Endothelial cell of umbilical vein (primary cell): ENCODE measurements at regions not wholly inside any gene's neighbourhood (a gene's known extent, or its start where the extent isn't known, plus 50 kb on each side); places are given as distances from the start of the nearest gene placed in this dataset.

Experiments
- BruUV-seq: library from RNA; stranded (reverse); fragments of 400-500 nt; replicated peaks from 2 replicates; lab custom pipeline; 2021; lab: Mats Ljungman, UMichigan
- CTCF ChIA-PET: fragments of 300-600, 350-600 bp; sonication (Branson Sonifier 250); formaldehyde crosslinking; loops from one replicate; lab custom pipeline; 2021; ENCODE audit warnings: antibody characterized with exemption, inconsistent platforms; lab: Charles Lee
- POLR2A ChIA-PET: fragments of 300-600, 350-600 bp; sonication (Branson Sonifier 250); formaldehyde crosslinking; loops from one replicate; lab custom pipeline; 2021; ENCODE audit warnings: antibody characterized with exemption, inconsistent platforms; lab: Charles Lee
- DNase-seq: peaks from one replicate; pipeline ENCODE4 v3.0.0-alpha.2; 2011; ENCODE audit warnings: low read depth, low spot score
- FAIRE-seq: peaks from 2 replicates; lab custom pipeline; 2011; peaks lifted over from hg19 to GRCh38; lab: Jason Lieb, UNC
- H2AFZ ChIP-seq: 2 replicates; pipeline ENCODE4 v1.6.0; 2012; ENCODE audit warnings: low read depth, low read length, control low read depth, inconsistent platforms
- H3K27ac ChIP-seq: 2 replicates; pipeline ENCODE4 v1.5.1; 2011; ENCODE audit warnings: low read depth, mild to moderate bottlenecking, control low read depth, low read length, moderate library complexity; ENCODE audit not compliant: insufficient read depth
- H3K27me3 ChIP-seq, 2 experiments: 2 replicates each; pipeline versions ENCODE4 v1.6.0 to v1.6.1; 2011; ENCODE audit warnings: low read length in 2 of 2, mixed read lengths in 1 of 2; ENCODE audit not compliant: control insufficient read depth in 2 of 2, insufficient read depth in 2 of 2
- H3K36me3 ChIP-seq, 2 experiments: 2 replicates in 1 of 2; 3 replicates in 1 of 2; pipeline ENCODE4 v1.5.1; 2011; ENCODE audit warnings: low read length in 2 of 2, mild to moderate bottlenecking in 1 of 2, moderate library complexity in 1 of 2; ENCODE audit not compliant: control insufficient read depth in 2 of 2, insufficient read depth in 2 of 2; ENCODE audit errors: extremely low read depth in 1 of 2
- H3K4me1 ChIP-seq: 3 replicates; pipeline ENCODE4 v1.5.1; 2011; ENCODE audit warnings: mild to moderate bottlenecking, low read length; ENCODE audit not compliant: control insufficient read depth, insufficient read depth; ENCODE audit errors: extremely low read depth
- H3K4me2 ChIP-seq: 2 replicates; pipeline ENCODE4 v1.6.1; 2011; ENCODE audit warnings: low read length, control low read depth, mixed read lengths; ENCODE audit not compliant: insufficient read depth
- H3K4me3 ChIP-seq, 3 experiments: fragments of 200-600 bp in 1 of 3; sonication (generic), shearing (Covaris generic) in 1 of 3; replicated peaks in 1 of 3; 2 replicates each; pipeline ENCODE4 v1.5.1; 2011 to 2016; ENCODE audit warnings: control low read depth in 3 of 3, low read length in 3 of 3, mild to moderate bottlenecking in 2 of 3, inconsistent platforms in 1 of 3, low read depth in 1 of 3, moderate library complexity in 1 of 3; ENCODE audit not compliant: insufficient read depth in 1 of 3
- H3K79me2 ChIP-seq: 2 replicates; pipeline ENCODE4 v1.6.0; 2012; ENCODE audit warnings: low read length, inconsistent platforms; ENCODE audit not compliant: control insufficient read depth, insufficient read depth
- H3K9ac ChIP-seq: replicated peaks from 2 replicates; pipeline ENCODE3; 2011; ENCODE audit warnings: low read length, control low read depth; ENCODE audit not compliant: insufficient read depth; ENCODE audit errors: extremely low read depth
- H3K9me1 ChIP-seq: replicated peaks from 3 replicates; pipeline ENCODE4 v1.6.0; 2011; ENCODE audit warnings: mild to moderate bottlenecking, low read length; ENCODE audit not compliant: control insufficient read depth, insufficient read depth; ENCODE audit errors: extremely low read depth
- H3K9me3 ChIP-seq: replicated peaks from 2 replicates; pipeline ENCODE4 v1.5.1; 2012; ENCODE audit warnings: low read length, inconsistent platforms; ENCODE audit not compliant: control insufficient read depth, insufficient read depth
- H4K20me1 ChIP-seq: replicated peaks from 2 replicates; pipeline ENCODE3; 2011; ENCODE audit warnings: mild to moderate bottlenecking, low read length; ENCODE audit not compliant: control insufficient read depth, insufficient read depth; ENCODE audit errors: extremely low read depth
- EZH2 ChIP-seq: IDR thresholded peaks from 2 replicates; pipeline ENCODE4 v1.6.1; 2012; ENCODE audit warnings: borderline replicate concordance, low read depth, mild to moderate bottlenecking, moderate library complexity, low read length, inconsistent platforms; ENCODE audit not compliant: severe bottlenecking
- FOS ChIP-seq: IDR thresholded peaks from 2 replicates; pipeline ENCODE4 v1.6.1; 2011; ENCODE audit warnings: mild to moderate bottlenecking, low read length, moderate library complexity, borderline replicate concordance; ENCODE audit not compliant: insufficient read depth
- GATA2 ChIP-seq: IDR thresholded peaks from 2 replicates; pipeline ENCODE4 v1.7.0; 2011; ENCODE audit warnings: low read depth, mild to moderate bottlenecking, moderate library complexity, mixed read lengths, low read length; ENCODE audit not compliant: insufficient read length, insufficient read depth
- JUN ChIP-seq: IDR thresholded peaks from 2 replicates; pipeline ENCODE4 v1.6.1; 2011; ENCODE audit warnings: borderline replicate concordance, low read depth; ENCODE audit not compliant: insufficient read length, insufficient read depth
- MYC ChIP-seq: IDR thresholded peaks from one replicate; pipeline ENCODE4 v1.6.1; 2011; ENCODE audit warnings: mild to moderate bottlenecking, low read depth, low read length
- POLR2A ChIP-seq: IDR thresholded peaks from 2 replicates; pipeline ENCODE4 v1.6.1; 2012; ENCODE audit warnings: low read depth, mild to moderate bottlenecking, control low read depth, low read length
- POLR2AphosphoS5 ChIP-seq: IDR thresholded peaks from 2 replicates; pipeline ENCODE4 v1.6.1; 2012; ENCODE audit warnings: low read depth, mild to moderate bottlenecking, control low read depth, low read length, moderate library complexity; ENCODE audit not compliant: insufficient read depth
- dilution Hi-C: fragments of 300-500 bp; cut with MboI; formaldehyde crosslinking; loops from one replicate; pipeline ENCODE4 v1.15.0; 2019; ENCODE audit warnings: low sequenced_read_pairs; ENCODE audit not compliant: extremely low pct_ligation_motif_present
- intact Hi-C: fragments of 100-400 bp; cut with micrococcal nuclease; formaldehyde crosslinking; loops from one replicate; pipeline ENCODE4 v1.10.0; 2022
- TF ChIP-seq, protein P1 (sequence below), 2 donors: IDR thresholded peaks; 1 replicate in 1 of 2; 2 replicates in 1 of 2; pipeline ENCODE4 v1.5.1; 2011; ENCODE audit warnings: low read length in 2 of 2, mild to moderate bottlenecking in 2 of 2, moderate library complexity in 2 of 2, control low read depth in 1 of 2, inconsistent platforms in 1 of 2, low read depth in 1 of 2; ENCODE audit not compliant: insufficient read depth in 1 of 2; ENCODE audit errors: extremely low read depth in 1 of 2
- TF ChIP-seq, protein P2 (sequence below): IDR thresholded peaks from 2 replicates; pipeline ENCODE4 v1.6.1; 2011; ENCODE audit not compliant: insufficient read depth, insufficient read length

DNA sequence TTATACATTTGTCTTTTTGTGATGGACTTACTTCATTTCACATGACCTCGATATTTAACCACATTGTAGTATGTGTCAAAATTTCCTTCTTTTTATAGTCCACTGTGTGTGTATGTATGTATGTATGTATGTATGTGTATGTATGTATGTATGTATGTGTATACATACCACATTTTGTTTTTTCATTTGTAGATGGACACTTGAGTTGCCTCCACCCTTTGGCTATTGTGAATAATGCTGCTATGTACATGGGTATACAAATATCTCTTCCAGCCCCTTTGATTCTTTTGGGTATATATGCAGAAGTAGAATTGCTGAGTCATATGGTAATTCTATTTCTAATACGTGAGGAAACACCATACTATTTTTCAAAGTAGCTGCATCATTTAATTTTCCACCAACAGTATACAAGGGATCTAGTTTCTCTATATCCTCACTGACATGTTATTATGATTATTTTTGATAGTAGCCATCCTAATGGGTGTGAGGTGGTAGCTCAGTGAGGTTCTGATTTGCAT, 228.2 kb downstream of the OPA1 start:
- no peak overlapping the region for H3K4me3 ChIP-seq
- POLR2A ChIA-PET: no interaction called here
- H3K79me2 ChIP-seq: no peaks in the 10 kb centered on the region
- CTCF ChIA-PET: no interaction called here
- no peak overlapping the region for H2AFZ ChIP-seq
- no peak overlapping the region for H3K27ac ChIP-seq
- H4K20me1 ChIP-seq: no peaks in the 10 kb centered on the region
- dilution Hi-C loops (no loop called here), intact Hi-C loops (no loop called here)
- TF ChIP-seq, protein P1, sequence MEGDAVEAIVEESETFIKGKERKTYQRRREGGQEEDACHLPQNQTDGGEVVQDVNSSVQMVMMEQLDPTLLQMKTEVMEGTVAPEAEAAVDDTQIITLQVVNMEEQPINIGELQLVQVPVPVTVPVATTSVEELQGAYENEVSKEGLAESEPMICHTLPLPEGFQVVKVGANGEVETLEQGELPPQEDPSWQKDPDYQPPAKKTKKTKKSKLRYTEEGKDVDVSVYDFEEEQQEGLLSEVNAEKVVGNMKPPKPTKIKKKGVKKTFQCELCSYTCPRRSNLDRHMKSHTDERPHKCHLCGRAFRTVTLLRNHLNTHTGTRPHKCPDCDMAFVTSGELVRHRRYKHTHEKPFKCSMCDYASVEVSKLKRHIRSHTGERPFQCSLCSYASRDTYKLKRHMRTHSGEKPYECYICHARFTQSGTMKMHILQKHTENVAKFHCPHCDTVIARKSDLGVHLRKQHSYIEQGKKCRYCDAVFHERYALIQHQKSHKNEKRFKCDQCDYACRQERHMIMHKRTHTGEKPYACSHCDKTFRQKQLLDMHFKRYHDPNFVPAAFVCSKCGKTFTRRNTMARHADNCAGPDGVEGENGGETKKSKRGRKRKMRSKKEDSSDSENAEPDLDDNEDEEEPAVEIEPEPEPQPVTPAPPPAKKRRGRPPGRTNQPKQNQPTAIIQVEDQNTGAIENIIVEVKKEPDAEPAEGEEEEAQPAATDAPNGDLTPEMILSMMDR (IDR thresholded peaks at IDR 0.05; ENCODE audit: extremely low read depth in 1 of 2, insufficient read depth in 1 of 2, low read depth in 1 of 2, low read length in 2 of 2): no peak
- TF ChIP-seq, protein P2, sequence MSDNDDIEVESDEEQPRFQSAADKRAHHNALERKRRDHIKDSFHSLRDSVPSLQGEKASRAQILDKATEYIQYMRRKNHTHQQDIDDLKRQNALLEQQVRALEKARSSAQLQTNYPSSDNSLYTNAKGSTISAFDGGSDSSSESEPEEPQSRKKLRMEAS: no peak
- TF ChIP-seq MYC (no peak), FOS (no peak), GATA2 (no peak), POLR2AphosphoS5 (no peak), JUN (no peak), POLR2A (no peak), EZH2 (no peak)
- no peak for DNase-seq
- H3K9ac ChIP-seq: no peak overlapping the region
- no TSS peak for BruUV-seq
- peaks cover 5 to 10% of the 10 kb centered on the region in 2 experiments for H3K27me3 ChIP-seq
- H3K9me3 ChIP-seq: no peaks in the 10 kb centered on the region
- H3K4me1 ChIP-seq: no peaks in the 10 kb centered on the region
- no peak overlapping the region for H3K4me2 ChIP-seq
- no peaks in the 10 kb centered on the region for H3K9me1 ChIP-seq
- no peaks in the 10 kb centered on the region for H3K36me3 ChIP-seq
- no peak for FAIRE-seq
